Thoracic aorta (tissue), 2 donors: ENCODE measurements at regions not wholly inside any gene's neighbourhood (a gene's known extent, or its start where the extent isn't known, plus 50 kb on each side); places are given as distances from the start of the nearest gene placed in this dataset.

Source experiments
- ATAC-seq: fragments of 150-250 bp; one replicate; pipeline ENCODE4 v1.8.0; 2017; ENCODE audit warnings: low read depth; ENCODE audit not compliant: insufficient number of reproducible peaks, low FRiP score
- DNase-seq: peaks from one replicate; pipeline ENCODE4 v3.0.0-alpha.2; 2020; ENCODE audit warnings: low spot score
- H3K27ac ChIP-seq, 2 donors: fragments of 200-600 bp; sonication (generic); 1 replicate in 1 of 2; 2 replicates in 1 of 2; pipeline ENCODE4 v1.5.1; 2016; ENCODE audit warnings: mild to moderate bottlenecking in 2 of 2, moderate library complexity in 2 of 2
- H3K27me3 ChIP-seq: fragments of 200-600 bp; sonication (generic); replicated peaks from 2 replicates; pipeline ENCODE4 v1.6.0; 2016; ENCODE audit warnings: mild to moderate bottlenecking; ENCODE audit not compliant: insufficient read depth
- H3K36me3 ChIP-seq: fragments of 200-600 bp; sonication (generic); one replicate; pipeline ENCODE4 v1.5.1; 2016
- H3K4me1 ChIP-seq, 2 donors: fragments of 200-600 bp; sonication (generic); 1 replicate in 1 of 2; 2 replicates in 1 of 2; pipeline versions ENCODE4 v1.5.1 to v1.6.0; 2016; ENCODE audit warnings: low read depth in 2 of 2, mild to moderate bottlenecking in 1 of 2; ENCODE audit not compliant: control insufficient read depth in 1 of 2
- H3K4me3 ChIP-seq: fragments of 200-600 bp; sonication (generic); 2 replicates; pipeline ENCODE4 v1.5.1; 2016; ENCODE audit warnings: mild to moderate bottlenecking
- H3K9me3 ChIP-seq: fragments of 200-600 bp; sonication (generic); 2 replicates; pipeline ENCODE4 v1.5.1; 2016
- CTCF ChIP-seq: fragments of 200-600 bp; sonication (generic); IDR thresholded peaks from one replicate; pipeline ENCODE4 v1.5.1; 2019; ENCODE audit warnings: antibody characterized with exemption

GRCh38 chr1:29880556-29880955, 644.2 kb downstream of the PTPRU start:
- H3K4me3 ChIP-seq, result no peak overlapping the region
- no peak overlapping the region for H3K27ac ChIP-seq
- no peaks in the 10 kb centered on the region for H3K27me3 ChIP-seq
- no peak for DNase-seq
- H3K4me1 ChIP-seq, result no peaks in the 10 kb centered on the region
- H3K9me3 ChIP-seq, result no peaks in the 10 kb centered on the region
- H3K36me3 ChIP-seq, result no peaks in the 10 kb centered on the region
- TF ChIP-seq CTCF, result no peak
- no peak for ATAC-seq

- Histone ChIP-seq H3K4me1 (no peaks in the 10 kb centered on the region), H3K36me3 (no peaks in the 10 kb centered on the region), H3K27me3 (no peaks in the 10 kb centered on the region), H3K4me3 (no peak overlapping the region), H3K27ac (no peak overlapping the region), H3K9me3 (no peaks in the 10 kb centered on the region)
- TF ChIP-seq CTCF, result no peak
- DNase-seq (no peak), ATAC-seq (no peak)
Observed at GRCh38 chr1:29879217-29879616, 642.9 kb downstream of the PTPRU start.

- DNase-seq, result no peak
- H3K36me3 ChIP-seq, result no peaks in the 10 kb centered on the region
- TF ChIP-seq CTCF, result no peak
- ATAC-seq, result no peak
- H3K9me3 ChIP-seq, result no peaks in the 10 kb centered on the region
- H3K27ac ChIP-seq, result no peak overlapping the region
- H3K4me3 ChIP-seq, result no peak overlapping the region
- H3K4me1 ChIP-seq, result no peaks in the 10 kb centered on the region
- H3K27me3 ChIP-seq, result no peaks in the 10 kb centered on the region
Observed at GRCh38 chr1:29878501-29878900, 642.2 kb downstream of the PTPRU start.

GRCh38 chr1:29876902-29877301, 640.6 kb downstream of the PTPRU start:
- H3K27ac ChIP-seq, result no peak overlapping the region
- DNase-seq (no peak), ATAC-seq (no peak)
- no peaks in the 10 kb centered on the region for H3K27me3 ChIP-seq
- H3K36me3 ChIP-seq, result no peaks in the 10 kb centered on the region
- no peak for TF ChIP-seq CTCF
- H3K9me3 ChIP-seq, result no peaks in the 10 kb centered on the region
- no peaks in the 10 kb centered on the region for H3K4me1 ChIP-seq
- H3K4me3 ChIP-seq, result no peak overlapping the region

- no peak overlapping the region for H3K4me3 ChIP-seq
- H3K36me3 ChIP-seq, result no peaks in the 10 kb centered on the region
- DNase-seq (no peak), ATAC-seq (no peak)
- no peak overlapping the region for H3K27ac ChIP-seq
- H3K4me1 ChIP-seq, result no peaks in the 10 kb centered on the region
- no peaks in the 10 kb centered on the region for H3K9me3 ChIP-seq
- no peaks in the 10 kb centered on the region for H3K27me3 ChIP-seq
- no peak for TF ChIP-seq CTCF
Observed at GRCh38 chr1:29876441-29876840, 640.1 kb downstream of the PTPRU start.
